ENCODE measurements at regions not wholly inside any gene's neighbourhood (a gene's known extent, or its start where the extent isn't known, plus 50 kb on each side); places are given as distances from the start of the nearest gene placed in this dataset.
"Not testable (repeated sequence)": the region's sequence is repeated elsewhere in the genome, so short reads cannot be mapped to it uniquely, and the experiment has no call there.

DNA sequence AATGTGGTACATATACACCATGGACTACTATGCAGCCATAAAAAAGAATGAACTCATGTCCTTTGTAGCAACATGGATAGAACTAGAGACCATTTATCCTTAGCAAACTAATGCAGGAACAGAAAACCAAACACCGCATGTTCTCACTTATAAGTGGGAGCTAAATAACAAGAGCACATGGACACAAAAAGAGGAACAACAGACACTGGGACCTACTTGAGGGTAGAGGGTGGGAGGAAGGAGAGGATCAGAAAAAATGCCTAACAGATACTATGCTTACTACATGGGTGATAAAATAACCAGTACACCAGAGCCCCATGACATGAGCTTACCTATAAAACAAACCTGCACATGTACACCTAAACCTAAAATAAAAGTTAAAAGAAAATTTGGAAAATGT, 82.0 kb upstream of the ADRB2 start:
- DNase-seq (ENCODE audit: low read depth): not testable (repeated sequence)

DNA sequence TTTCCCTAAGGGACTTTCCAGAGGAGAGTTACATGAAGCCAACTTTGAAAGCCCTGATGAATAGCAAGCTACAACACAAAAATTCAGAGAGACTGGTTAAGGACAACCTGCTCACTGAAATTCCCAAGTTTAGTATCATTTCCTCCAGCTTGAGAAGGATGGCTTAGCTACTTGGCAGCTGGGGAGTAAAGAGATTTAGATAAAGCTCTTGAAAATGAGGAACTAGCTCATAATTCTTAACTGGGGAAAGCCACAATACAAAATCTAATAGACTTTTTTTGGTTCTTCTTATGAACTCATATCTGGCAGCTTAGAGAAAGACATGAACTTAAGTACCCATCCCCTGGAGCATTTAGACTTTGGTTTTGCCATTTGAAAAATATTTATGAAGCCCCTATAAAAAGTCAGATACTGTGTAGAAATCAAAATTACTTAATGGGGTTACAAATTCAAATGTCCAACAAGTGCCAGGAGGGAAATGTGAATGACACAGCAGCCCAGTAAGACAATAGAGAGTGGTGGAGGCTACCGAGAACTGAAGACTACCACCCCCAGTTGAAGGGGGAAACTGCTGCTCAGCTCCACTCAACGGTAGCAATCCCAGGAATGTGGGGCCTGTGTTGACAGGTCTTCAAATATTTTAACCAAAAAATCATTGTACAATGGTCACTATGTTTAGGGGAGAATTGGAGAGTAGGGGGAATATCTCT, 79.4 kb upstream of the ADRB2 start:
- DNase-seq (ENCODE audit: low read depth): no peak

DNA sequence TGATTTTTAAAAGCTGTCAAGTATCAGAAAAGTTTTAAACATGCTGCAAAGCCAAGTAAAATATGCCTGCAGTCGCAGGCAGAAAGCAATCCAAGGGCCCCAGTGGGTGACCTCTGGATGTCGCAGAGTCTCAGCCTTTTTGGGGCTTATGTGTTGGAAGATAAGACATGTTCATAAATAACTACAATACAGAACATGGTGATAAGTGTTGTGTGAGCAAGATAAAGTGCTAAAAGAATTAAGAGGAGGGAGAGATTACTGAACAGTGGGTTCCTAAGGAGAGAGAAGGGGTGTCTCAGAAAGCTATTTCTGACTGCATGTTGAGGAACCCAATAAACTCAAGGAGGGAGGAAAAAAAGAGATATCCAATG, 78.9 kb upstream of the ADRB2 start:
- no peak for DNase-seq (ENCODE audit: low read depth)

DNA sequence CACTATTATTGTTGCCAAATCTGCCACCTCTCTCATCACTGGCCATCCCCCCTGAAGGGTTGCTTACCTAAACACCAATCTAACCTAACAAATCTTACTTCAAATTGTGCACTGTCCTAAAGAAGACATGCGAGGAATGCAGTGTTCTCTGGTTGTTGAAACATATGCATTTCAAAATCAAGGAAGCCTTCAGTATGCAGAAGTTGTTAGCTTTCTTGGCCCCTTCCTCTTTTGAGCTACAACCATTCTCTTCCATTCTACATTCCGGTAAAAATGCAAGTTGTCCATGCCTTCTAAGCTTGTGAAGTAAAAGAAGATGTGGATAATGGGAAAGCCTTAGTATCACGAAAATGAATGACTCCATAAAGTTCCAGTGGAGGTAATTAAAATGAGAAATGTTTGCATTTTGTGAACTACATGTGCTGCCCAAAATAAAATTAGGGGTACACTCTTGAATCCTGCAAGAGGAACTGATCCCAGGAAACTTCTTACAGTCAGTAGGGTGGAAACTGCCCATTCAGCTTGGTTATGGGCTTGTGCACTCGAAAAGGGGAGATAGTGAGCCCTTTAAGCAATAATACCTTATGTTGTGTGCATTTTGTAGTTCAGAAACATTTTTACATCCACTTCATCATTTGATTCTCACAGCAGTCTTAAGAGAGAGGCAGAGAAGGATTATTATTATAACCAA, 77.6 kb upstream of the ADRB2 start:
- no peak for DNase-seq (ENCODE audit: low read depth)

DNA sequence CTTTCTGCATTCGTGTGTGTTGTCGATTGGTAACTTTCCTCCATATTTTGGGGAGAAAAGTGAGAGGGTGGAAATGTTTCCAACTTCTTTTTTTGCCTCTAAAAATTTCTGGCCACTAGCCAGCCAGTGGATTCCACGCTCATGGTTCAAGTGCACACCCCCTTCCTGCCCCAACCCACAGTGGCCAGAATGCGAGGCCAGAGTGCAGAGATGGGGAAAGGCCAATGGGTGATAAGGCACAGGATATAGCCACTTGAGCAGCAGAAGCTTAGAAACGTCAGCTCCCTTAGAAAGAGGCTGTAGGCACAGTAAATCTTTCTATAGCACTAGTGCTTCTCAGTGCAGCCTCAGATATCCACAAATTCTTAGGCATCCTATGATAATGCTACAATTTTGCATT, 75.8 kb upstream of the ADRB2 start:
- no peak for DNase-seq (ENCODE audit: low read depth)

DNA sequence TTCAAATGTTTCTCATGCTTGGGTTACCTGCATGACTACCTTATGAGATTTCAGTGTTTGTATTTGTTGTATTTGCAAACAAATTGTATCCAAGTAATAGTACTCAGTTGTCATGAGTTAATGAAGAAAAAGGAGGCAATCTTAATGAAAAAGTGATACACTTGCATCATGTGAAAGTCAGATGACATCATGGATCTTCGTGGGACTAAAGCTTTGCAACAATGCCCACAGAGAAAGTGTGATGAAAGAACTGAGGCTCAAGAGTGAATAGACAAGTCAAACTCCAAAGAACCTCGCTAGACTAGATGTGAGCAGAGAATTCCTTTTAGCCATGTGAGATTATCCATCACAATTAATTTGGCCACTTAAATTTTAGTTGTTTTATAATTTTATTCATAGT, 75.4 kb upstream of the ADRB2 start:
- no peak for DNase-seq (ENCODE audit: low read depth)

DNA sequence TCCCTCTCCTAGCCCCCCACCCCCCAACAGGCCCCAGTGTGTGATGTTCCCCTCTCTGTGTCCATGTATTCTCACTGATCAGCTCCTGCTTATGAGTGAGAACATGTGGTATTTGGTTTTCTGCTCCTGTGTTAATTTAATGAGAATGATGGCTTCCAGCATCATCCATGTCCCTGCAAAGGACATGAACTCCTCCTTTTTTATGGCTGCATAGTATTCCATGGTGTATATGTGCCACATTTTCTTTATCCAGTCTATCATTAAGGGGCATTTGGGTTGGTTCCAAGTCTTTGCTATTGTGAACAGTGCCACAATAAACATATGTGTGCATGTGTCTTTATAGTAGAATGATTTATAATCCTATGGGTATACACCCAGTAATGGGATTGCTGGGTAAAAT, 74.0 kb upstream of the ADRB2 start:
- not testable (repeated sequence) for DNase-seq (ENCODE audit: low read depth)

DNA sequence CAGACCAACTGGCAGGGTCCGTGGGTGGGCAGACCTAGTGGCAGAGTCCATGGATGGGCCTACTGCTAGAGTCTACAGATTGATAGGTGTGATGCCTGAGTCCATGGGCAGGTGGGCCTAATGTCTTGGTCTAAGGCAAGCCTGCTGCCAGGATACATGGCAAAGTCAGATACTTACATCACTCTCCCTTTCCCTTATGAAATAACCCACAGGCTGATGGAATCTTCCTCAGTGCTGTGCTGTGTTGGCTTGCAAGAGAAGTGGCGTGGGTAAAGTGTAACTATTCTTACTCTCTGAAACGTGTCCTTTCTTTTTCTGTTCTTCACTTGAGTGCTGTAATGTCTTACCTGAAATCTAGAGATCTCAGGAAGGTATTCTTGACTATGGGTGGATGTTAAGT, 67.3 kb upstream of the ADRB2 start:
- no peak for DNase-seq (ENCODE audit: low read depth)

DNA sequence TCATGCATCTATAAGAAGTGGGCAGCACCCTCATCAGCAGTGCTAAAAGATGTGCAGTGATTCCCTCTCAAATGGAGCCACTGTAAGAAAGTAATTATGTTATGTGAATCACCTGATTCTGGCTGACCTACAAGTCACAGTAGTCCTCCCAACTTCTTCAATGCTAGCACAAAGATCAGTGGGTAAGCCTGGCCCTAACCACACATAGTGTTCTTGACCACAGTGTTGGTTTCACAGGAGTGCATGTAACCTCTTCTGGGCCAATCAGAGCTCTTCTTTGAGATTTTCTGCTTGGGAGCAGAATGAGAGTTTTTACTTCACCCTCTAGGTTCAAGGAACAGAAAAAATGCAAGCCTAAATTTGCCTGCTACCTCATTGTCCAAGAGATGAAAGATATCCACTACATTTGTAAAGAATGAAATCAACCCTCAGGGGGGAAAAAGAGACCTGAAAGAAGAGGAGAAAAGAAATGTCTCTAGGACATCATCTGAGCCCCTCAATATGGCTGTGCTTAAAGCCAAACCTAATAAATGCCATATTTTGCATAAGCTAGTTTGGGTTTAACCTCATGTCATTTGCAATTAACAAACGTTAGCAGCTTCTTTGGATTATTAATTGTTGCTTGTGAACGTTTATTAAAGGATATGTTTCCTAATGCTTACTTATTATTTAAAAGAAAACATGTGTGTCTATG, 65.3 kb upstream of the ADRB2 start:
- no peak for DNase-seq (ENCODE audit: low read depth)

DNA sequence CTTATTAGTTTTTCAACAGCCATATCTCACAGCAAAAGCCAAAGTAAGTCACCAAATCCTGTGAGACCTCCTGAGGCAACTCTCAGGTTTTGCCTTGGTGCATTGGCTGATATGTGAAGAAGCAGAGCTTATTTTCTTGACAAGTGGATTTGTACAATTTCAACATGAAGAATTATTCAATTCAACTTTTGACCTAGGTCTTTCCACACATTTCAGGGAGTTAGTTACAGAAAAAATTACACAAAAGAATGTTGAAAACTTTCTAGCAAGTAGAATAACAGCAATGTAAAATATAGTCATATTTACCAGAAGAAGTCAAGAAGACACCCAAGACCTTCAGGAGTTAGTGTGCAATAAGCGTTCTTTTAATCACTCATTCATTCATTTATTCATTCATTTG, 62.4 kb upstream of the ADRB2 start:
- no peak for DNase-seq (ENCODE audit: low read depth)

DNA sequence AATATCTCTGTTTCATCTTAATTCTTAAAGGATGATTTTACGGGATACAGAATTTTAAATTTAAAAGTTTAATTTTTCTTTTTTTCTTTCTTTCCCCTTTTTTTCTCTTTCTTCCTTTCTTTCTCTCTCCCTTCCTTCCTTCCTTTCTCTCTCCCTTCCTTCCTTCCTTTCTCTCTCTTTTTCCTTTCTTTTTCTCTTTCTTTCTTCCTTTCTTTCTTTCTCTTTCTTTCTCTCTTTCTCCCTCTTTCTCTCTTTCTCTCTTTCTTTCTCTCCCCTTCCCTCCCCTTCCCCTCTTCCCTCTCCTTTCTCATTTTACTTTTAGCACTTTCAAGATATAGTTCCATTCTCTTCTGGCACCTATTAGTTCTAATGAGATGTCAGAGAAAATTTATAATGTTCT, 61.4 kb upstream of the ADRB2 start:
- no peak for DNase-seq (ENCODE audit: low read depth)

DNA sequence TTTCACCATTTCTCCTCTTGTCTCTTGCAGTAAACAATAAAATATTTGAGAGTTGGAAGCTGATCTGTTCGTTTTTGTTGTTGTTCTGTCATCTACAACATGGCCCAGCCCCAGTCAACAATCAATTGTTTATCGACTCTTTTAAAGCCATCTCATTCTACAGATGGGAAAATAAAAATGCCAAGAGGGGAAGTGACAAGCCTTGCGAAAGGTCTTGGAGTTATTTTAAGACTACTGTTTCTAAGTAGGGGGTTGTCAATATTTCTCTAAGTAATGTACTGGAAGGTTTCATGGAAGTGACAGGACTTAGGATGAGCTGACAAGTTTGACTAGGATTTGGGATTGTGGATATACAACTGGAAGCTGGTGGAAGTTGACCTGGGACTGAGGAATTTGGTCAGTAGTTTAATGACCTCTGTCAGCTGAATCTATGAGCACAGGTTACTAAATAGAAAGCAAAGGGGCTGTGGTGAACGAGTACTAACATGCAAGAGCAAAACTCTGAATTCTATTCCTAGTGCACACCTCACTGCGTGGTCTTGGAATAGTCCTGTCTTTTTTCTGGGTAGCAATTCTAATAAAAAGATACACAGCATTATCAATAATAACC, 57.5 kb upstream of the ADRB2 start:
- no peak for DNase-seq (ENCODE audit: low read depth)

DNA sequence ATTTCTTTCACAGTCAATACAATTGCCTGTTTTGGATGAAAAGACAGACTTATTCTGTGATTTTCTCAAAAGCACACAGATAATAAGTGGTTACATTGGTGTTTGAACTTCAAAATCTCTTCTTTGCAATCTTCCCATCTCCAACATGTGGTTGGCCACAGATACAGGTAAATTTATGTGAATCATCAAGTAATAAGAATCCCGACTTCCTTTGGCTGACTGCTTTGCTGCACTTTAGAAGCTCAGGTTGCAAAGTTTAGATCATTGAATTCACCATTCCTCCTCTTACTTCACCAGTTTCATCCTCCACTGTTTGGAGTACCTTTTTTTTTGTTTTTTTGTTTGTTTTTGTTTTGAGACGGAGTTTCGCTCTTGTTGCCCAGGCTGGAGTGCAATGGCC, 56.5 kb upstream of the ADRB2 start:
- no peak for DNase-seq (ENCODE audit: low read depth)

DNA sequence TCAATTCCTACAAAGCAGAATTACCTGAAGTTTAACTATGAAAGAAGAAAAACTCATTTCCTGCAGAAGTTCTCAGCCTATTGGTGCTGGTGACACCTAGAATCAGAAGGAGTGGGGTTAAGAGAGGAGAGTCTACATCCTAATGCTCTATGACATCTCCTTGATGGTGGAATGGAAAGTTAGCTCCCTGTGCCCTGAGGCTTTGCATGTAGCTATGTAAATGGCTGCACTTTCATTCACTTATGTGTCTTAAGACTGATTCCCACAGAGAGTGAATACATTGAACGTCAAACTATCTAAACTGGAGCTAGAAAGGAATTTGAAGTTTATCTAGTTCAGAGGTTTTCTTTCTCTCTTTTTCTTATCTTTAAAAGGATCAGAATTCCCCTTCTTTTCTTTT, 52.1 kb upstream of the ADRB2 start:
- no peak for DNase-seq (ENCODE audit: low read depth)

DNA sequence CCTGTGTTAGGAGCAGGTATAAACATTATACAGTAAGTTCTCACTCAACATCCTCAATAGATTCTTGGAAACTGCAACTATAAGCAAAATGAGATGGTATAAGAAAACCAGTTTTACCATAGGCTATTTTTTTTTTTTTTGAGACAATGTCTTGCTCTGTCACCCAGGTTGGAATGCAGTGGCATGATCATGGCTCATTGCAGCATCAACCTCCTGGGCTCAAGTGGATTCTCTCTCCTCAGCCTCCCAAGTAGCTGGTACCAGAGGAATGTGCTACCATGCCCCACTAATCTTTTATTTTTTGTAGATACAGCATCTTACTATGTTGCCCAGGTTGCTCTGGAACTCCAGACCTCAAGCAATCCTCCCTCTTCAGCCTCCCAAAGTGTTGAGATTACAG, 50.1 kb upstream of the ADRB2 start:
- no peak for DNase-seq (ENCODE audit: low read depth)
